GM18499 (cell line): ENCODE measurements at regions not wholly inside any gene's neighbourhood (a gene's known extent, or its start where the extent isn't known, plus 50 kb on each side); places are given as distances from the start of the nearest gene placed in this dataset.

Experiments used
- ATAC-seq: cut with Tn5 transposase; IDR thresholded peaks from one replicate; pipeline ENCODE4 v1.9.1; 2021; ENCODE audit warnings: moderate number of reproducible peaks; ENCODE audit not compliant: insufficient read depth, unreplicated experiment

GRCh38 chr2:221346411-221346810 lies 225.7 kb downstream of the EPHA4 start:
- no peak for ATAC-seq

DNA sequence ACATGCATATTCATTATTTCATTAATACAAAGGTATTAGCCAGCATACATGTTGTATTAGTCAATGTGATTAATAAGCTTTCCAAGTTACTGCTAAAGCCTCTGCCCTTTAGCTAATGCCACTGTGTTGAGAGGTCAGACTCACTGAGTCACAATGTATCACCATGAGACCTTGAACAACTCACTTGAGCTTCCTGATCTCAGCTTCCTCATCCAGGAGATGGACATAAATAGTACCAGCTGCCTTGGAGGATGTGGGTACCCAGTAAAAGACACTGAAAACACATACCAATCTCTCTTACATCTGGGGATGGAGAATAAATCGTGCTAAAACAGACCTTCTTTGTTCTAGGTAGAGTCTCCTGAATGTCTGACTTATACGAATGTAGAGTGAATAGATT lies 224.6 kb downstream of the EPHA4 start:
- no peak for ATAC-seq

DNA sequence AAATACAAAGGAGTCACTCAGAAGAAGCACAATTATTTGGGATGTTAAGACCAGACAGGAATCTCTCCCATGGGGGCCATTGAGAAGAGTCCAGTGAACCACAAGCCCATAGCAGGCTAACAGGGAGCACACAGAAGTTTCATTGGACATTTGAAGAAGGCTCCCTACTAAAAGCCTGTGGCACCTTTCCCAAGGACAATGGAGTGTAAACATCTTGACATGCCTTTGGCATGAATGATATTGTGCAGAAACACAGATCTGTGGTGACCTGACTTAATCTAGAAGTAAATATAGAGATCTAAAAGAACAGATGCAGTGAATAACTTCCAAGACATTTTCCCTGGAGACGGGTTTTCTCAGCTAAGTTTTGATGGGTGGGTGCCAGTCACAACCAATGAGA lies 221.5 kb downstream of the EPHA4 start:
- no peak for ATAC-seq

GRCh38 chr2:221353201-221353600 lies 218.9 kb downstream of the EPHA4 start:
- ATAC-seq = no peak

DNA sequence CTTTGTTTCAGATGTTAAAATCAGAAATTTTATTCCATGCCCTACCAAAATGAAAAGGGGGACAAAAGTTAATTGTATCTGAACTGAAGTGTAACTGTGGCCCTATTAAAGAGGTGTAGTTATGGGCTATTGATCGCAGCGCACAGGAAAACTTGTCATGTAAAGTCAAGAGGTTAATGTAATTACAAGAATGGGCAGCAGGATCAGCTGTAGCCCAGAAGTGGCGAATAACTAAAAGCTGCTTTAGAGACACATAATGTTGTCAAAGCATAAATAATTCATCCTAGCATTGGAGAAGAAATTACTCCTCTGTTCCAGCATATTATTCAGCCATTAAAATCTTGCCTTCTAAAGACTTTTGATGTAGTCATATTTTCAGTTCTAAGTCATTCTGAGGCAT lies 211.8 kb downstream of the EPHA4 start:
- ATAC-seq = no peak

GRCh38 chr2:221360742-221361141 lies 211.4 kb downstream of the EPHA4 start:
- no peak for ATAC-seq

DNA sequence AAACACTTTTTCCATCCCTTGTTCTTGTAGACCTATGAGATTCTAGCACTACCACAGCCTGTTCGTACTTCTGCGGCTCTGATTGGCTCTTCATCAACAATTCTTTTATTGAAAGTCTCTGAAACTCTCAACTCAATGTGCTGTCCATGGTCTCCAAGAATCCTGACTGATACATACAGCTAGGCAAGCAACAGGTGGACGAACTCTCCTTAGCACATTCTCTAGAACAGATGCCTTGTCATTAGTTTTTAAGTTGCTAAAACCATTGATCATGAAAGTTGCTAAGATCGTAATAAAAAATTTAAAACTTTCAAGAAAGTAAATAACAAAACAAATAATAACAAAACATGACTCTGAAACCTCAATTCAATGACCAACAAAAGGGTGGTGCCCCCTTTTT lies 210.5 kb downstream of the EPHA4 start:
- ATAC-seq = no peak

DNA sequence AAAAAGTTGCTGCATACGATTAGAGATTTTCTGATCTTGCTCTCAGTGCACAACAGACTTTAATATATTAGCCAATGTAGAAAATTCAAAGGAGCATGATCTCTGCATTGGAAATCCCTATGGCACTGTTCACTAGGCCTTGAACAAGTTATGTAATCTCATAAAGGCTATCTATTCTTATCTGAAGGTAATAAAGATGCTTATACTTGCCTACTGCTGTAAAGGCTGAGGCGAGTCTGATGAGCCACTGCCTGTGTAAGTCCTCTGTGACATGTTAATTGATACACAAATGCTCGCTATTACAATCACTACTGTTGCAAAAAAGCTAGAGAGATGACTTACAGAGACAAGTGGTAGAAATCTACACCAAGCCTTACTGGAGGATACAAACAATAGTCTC lies 207.4 kb downstream of the EPHA4 start:
- no peak for ATAC-seq
